HG03565 (cell line): ENCODE measurements at regions not wholly inside any gene's neighbourhood (a gene's known extent, or its start where the extent isn't known, plus 50 kb on each side); places are given as distances from the start of the nearest gene placed in this dataset.

ENCODE experiments used
- ATAC-seq: cut with Tn5 transposase; IDR thresholded peaks from one replicate; pipeline ENCODE4 v1.9.1; 2021; ENCODE audit warnings: mild to moderate bottlenecking, moderate library complexity; ENCODE audit not compliant: unreplicated experiment

- ATAC-seq: no peak
These were observed 263.0 kb upstream of the CADM1 start for GRCh38 chr11:115767047-115767802.

- no peak for ATAC-seq
These were observed 262.3 kb upstream of the CADM1 start for GRCh38 chr11:115766561-115766960.

GRCh38 chr11:115765803-115766239 is 261.6 kb upstream of the CADM1 start:
- ATAC-seq: no peak

GRCh38 chr11:115764176-115764575 is 260.0 kb upstream of the CADM1 start:
- no peak for ATAC-seq

- ATAC-seq: no peak
These were observed 257.6 kb upstream of the CADM1 start for GRCh38 chr11:115761817-115762216.

DNA sequence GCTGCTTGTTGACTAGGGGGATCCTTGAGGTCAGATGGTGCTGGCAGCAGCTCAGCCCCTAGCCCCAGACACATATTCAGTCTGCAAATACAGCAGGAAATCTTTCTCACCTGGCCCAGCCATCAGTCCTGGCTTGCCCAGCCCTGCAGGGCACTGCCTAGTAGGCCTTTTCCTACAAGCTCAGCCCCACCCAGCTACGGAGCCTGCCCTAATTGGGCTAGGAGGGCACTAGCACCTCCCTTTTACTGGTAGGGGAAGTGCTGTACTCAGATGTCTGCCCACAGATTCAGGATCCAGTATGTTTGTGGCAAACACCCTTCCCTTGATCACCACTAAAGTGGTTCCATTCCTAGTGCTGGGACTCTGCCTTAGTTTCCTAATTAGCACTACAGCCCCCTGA is 257.1 kb upstream of the CADM1 start:
- ATAC-seq: no peak

DNA sequence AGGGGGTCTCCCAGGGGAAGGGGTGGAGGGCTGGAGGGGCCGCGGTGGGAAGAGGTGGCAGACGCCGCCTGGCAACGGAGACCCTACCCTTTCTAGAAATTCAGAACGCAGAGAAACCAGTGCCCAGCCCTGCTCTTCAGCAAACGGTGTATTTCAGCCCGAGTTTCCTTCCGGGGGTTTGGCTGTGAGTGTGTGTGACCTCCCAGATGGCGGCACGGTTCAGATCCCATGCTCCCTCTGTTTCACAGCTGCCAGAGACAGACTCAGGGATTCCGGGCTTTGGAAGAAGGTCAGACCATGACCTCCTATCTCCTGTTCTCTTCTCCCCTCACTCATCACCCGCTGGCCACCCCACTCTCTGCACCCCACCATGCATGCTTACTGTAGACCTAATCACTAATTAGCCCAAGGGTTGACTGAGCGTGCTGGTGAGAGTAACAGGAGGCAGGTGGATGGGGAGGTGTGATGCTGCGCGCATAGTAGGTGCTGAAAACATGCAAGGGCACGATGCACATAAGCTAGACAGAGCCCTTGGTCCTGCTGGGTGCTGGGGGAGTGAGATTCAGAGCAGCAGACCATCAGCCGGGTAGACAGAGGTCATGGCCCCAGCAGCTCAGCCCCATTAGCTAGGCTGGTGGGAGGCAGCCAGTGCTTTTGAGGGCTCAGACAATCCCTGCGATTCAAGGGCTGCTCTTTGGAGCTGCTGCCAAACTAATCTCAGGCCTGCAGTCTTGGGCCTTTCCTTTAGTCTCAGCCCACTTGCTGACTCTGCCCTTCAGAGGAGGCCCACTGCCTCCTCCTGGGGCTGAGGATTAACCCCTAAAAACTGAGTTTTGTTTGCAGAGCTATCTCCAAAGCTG is 256.5 kb upstream of the CADM1 start:
- no peak for ATAC-seq

DNA sequence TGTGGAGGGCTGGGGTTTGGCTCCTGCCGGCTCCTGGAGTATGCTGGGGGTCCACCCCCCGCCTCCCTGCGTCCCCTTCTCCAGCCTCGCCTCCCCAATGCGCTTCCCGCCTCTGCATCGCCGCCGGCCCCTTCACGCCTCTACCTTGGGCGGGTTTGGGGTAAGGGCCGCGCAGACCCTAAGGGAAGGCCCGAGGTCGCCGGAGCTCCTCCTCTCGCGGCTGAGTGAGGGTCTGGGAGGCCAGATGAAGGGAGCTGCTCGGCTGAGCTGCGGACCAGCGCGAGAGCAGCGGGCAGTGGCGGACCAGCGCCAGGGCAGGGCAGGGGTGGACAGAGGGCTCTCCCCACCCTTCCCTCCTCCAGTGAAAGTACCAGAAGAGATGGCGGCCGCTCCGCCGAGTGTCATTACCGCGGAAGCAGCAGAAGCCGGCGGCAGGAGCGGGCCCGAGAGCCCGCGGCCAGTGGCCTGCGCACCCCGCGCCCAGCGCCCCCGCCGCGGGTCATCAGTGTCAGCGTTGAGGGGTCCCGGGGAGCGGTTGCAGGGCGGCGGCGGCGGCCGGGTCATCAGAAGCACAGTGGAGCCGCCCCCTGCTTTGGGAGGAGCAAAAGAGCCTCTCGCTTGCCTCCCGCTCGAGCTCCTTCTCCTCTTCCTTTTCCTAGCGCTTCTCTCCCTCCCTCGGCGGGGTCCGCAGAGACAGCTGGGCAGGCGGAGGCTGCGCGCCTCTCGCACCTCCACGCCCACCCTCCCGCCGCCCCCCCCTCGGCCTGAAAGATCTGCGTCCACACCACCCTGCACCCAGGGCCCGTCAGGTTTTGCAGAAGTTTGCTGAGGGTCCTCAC is 255.6 kb upstream of the CADM1 start:
- no peak for ATAC-seq

GRCh38 chr11:115758011-115758410 is 253.8 kb upstream of the CADM1 start:
- no peak for ATAC-seq

GRCh38 chr11:115751243-115752015 is 247.2 kb upstream of the CADM1 start:
- no peak for ATAC-seq

DNA sequence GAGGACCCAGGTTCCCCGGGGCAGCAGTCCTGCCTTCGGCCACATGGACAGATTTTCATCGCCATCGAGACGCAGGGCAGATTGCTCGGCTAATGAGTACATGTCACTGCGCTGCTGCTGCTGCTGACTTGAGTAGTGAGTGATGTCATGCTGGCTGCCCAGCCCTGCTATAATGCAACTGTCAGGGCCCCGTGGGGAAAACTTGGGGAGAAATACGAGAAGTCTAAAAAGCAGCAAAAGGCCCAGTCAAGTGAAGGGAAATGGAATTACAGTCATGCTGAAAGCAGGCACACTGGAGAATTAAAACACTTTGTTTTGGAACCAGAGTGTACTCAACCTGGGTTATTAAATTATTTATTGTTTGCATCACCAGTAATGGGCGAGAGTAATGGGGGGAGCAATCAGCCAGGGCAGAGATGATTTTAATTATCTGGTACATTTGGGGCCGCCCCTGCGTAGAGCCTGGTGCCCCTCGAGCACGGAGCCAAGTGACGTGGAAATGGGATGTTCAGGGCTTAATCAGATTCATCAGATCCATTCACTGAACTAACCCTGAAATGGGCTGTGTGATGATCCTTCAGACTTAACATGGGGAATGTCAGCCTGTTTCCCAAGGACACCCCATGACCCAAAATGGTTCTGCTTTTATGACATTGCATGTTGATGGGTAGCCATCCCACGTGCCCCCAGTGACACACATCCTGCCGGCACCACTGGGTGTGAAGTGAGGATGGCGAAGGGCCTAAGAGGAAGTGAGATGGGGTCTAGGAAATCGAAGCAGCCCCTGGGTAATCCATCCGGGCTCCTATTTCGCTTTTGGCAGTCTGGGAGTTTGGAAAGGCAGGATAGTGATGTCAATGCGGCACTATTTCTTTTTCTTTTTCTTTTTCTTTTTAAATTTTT is 241.6 kb upstream of the CADM1 start:
- ATAC-seq: no peak

GRCh38 chr11:115745066-115745465 is 240.9 kb upstream of the CADM1 start:
- no peak for ATAC-seq

- ATAC-seq: no peak
These were observed 239.5 kb upstream of the CADM1 start for GRCh38 chr11:115743719-115744118.

GRCh38 chr11:115741376-115742107 is 237.3 kb upstream of the CADM1 start:
- ATAC-seq: no peak

DNA sequence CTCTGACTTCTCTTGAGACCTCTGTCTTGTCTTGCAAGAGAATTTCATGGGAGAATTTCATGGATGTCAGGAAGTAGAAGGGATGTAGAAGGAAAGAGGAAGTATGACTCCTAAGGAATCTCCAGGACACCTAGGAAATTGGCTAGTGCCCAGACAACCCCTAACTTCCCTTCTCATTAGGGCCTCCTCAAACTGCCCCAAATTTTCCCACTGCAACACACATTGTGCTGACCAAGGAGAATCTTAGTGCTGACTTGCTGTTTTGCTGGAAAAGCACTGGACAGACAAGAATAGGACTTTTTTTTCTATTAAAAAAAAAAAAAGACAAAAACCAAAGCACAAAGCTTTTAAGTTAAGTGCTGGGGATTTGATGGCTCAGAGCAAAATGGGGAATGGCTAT is 236.1 kb upstream of the CADM1 start:
- no peak for ATAC-seq

DNA sequence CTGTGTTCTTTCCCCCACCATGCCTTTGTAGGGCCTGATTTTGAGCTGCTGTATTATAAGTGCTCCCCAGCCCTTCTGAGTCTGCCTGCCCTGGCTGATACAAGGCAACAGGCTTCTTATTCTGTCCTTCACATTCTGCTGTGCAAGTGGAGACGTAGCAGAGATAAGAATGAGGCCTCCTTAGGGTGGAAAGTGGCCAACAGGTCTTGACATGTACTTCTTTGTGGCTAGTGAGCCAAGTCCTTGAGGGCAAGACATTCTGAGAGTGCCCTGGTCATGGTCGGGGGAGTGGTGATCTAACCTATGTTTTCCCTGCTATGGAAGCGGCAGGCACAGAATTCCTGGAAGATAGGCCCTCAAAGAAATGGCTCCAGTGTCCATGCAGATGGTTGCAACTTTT is 235.7 kb upstream of the CADM1 start:
- no peak for ATAC-seq

DNA sequence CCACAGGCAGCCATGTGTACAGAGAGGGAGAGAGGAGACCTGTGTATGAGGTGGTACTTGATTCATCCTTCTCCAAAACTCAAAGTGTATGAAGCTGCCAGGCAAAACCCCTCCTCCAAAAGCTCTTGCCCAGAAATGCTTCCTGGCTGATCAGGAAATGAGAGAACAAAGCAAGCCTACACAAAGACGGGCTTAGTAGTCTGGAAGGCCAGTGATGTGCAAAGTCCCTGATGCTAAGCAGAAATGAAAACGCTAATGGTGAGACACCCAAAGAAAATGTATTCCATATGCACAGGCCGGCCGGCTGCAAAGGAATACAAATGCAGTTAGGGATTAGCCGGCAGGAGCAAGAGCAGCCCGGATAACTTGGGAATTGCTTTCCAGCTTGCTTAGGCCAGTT is 234.9 kb upstream of the CADM1 start:
- ATAC-seq: no peak

DNA sequence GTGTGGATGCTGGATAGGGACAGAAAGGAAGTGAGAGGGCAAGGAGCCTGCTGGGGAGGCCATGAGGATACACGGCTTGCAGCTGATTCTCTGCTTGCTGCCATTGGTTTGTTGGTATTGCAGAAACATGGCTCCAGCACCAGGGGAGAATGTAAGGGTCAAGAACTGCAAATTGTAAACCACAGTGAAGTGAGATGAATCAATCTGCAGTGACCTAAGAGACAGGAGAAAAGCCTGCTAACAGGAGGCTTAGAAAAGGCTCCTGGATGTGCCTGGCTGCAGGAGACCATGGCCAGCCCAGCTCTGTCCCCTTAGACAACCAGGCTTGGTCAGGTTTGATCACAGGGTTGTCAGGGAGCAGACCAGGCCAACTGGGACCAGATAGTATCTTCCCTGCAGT is 233.7 kb upstream of the CADM1 start:
- ATAC-seq: no peak

DNA sequence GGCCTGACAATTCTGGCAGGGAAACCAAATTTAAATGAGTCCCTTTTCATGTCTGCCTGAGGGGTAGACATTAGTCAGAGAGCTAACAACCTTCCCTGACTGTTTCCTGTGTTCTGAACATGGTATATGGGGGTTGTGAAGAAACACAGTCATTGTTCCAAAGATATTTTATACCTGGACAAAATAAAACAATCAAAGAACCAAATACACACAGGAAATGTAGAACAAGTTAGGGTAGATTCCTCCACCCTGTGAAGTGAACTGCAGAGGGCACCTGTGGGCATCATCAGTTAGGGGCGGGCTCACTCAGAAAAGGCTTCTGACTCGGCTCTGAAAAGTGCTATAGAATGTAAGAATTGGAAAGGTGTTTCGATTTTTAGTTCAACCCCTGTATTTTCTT is 231.9 kb upstream of the CADM1 start:
- no peak for ATAC-seq
